Suprapubic skin (tissue), 4 donors: ENCODE measurements at regions not wholly inside any gene's neighbourhood (a gene's known extent, or its start where the extent isn't known, plus 50 kb on each side); places are given as distances from the start of the nearest gene placed in this dataset.

Source experiments
- DNase-seq, 2 donors: peaks; one replicate each; pipeline ENCODE4 v3.0.0-alpha.2; 2019; ENCODE audit warnings: low spot score in 2 of 2
- H3K27ac ChIP-seq: fragments of 200-600 bp; sonication (generic); one replicate; pipeline ENCODE4 v1.5.1; 2019
- H3K27me3 ChIP-seq: fragments of 200-600 bp; sonication (generic); one replicate; pipeline ENCODE4 v1.5.1; 2019
- H3K36me3 ChIP-seq: fragments of 200-600 bp; sonication (generic); one replicate; pipeline ENCODE4 v1.5.1; 2019
- H3K4me1 ChIP-seq: fragments of 200-600 bp; sonication (generic); one replicate; pipeline ENCODE4 v1.5.1; 2019
- H3K4me3 ChIP-seq: fragments of 200-600 bp; sonication (generic); one replicate; pipeline ENCODE4 v1.5.1; 2019; ENCODE audit warnings: mild to moderate bottlenecking
- H3K9me3 ChIP-seq: fragments of 200-600 bp; sonication (generic); one replicate; pipeline ENCODE4 v1.5.1; 2019
- EP300 ChIP-seq: sonication (generic); formaldehyde crosslinking; IDR thresholded peaks from one replicate; pipeline ENCODE4 v1.6.1; 2017; ENCODE audit warnings: antibody characterized with exemption
- POLR2A ChIP-seq, 2 donors: fragments of 450-650 bp; IDR thresholded peaks; one replicate each; pipeline ENCODE4 v1.6.1; 2017; ENCODE audit warnings: antibody characterized with exemption in 2 of 2, mild to moderate bottlenecking in 2 of 2, moderate library complexity in 2 of 2
- POLR2AphosphoS5 ChIP-seq, 3 donors: sonication (generic); formaldehyde crosslinking; IDR thresholded peaks; one replicate each; pipeline ENCODE4 v1.6.1; 2017; ENCODE audit warnings: antibody characterized with exemption in 3 of 3
- WGBS: methylation state at CpG from one replicate; pipeline ENCODE4 v1.1.5; 2018; 5-methylcytosine and 5-hydroxymethylcytosine counted together
- TF ChIP-seq, protein P1 (sequence below), 2 donors: fragments of 200-600 bp in 1 of 2; fragments of 450-650 bp in 1 of 2; sonication (generic) in 1 of 2; IDR thresholded peaks; one replicate each; pipeline ENCODE4 v1.5.1; 2016 to 2019; ENCODE audit warnings: antibody characterized with exemption in 2 of 2, mild to moderate bottlenecking in 1 of 2, moderate library complexity in 1 of 2

DNA sequence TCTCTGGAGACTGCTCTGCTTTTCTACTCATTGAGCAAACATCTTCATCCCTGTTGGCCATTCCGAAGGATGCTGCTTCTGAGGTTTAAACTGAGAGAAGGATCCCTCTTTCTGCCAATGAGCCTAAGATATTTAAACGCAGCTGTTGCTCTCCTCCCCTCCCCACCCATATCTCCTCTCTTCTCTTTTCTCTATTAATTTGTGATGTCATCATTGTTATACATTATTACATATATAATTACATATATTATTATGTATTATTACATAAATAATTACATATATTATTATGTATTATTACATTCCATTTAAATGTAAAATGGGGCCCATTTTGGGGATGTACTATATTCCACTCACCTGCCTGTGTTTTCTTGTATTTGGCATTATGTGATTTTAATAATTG, 82.7 kb upstream of the JUN start:
- no peaks in the 10 kb centered on the region for H3K27me3 ChIP-seq
- 99% methylated on average over 2 of the region's 2 CpGs for WGBS
- no peak overlapping the region for H3K4me3 ChIP-seq
- H3K36me3 ChIP-seq: no peaks in the 10 kb centered on the region
- H3K27ac ChIP-seq: no peak overlapping the region
- no peaks in the 10 kb centered on the region for H3K9me3 ChIP-seq
- TF ChIP-seq EP300: no peak
- TF ChIP-seq POLR2AphosphoS5 (IDR thresholded peaks at IDR 0.05): no peak
- TF ChIP-seq, protein P1, sequence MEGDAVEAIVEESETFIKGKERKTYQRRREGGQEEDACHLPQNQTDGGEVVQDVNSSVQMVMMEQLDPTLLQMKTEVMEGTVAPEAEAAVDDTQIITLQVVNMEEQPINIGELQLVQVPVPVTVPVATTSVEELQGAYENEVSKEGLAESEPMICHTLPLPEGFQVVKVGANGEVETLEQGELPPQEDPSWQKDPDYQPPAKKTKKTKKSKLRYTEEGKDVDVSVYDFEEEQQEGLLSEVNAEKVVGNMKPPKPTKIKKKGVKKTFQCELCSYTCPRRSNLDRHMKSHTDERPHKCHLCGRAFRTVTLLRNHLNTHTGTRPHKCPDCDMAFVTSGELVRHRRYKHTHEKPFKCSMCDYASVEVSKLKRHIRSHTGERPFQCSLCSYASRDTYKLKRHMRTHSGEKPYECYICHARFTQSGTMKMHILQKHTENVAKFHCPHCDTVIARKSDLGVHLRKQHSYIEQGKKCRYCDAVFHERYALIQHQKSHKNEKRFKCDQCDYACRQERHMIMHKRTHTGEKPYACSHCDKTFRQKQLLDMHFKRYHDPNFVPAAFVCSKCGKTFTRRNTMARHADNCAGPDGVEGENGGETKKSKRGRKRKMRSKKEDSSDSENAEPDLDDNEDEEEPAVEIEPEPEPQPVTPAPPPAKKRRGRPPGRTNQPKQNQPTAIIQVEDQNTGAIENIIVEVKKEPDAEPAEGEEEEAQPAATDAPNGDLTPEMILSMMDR (IDR thresholded peaks at IDR 0.05): no peak
- no peak for TF ChIP-seq POLR2A (IDR thresholded peaks at IDR 0.05)
- DNase-seq: no peak
- no peaks in the 10 kb centered on the region for H3K4me1 ChIP-seq

DNA sequence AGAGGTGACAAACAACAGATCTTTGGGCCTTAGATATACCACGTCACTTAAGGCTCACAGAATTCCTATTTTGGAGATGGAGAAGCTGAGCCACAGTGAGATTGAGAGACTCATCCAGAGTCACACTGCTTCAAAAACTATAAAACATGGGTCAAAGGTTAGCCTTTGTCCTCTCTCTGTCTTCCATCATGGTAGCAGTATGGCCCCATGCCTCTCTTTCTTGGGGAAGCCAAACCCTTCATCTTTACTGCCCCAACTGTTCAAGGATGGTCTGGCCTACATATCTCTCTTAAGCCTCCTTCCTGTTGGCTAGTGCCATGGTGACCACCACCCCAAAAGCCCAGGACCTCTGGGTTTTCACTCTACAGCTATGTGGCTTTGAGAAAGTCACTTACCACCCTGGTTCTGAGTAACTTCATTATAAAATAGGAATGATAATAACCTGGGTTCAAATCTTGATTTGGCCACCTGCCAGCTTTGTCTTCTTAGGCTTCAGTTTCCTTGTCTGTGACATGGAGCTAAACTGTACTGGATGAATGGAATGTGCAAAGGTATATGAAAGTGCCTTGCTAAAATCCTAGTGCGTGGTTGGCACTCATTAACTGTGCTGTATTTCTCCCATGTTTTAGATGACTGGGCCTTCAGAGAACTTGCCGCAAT, 85.9 kb upstream of the JUN start:
- no peaks in the 10 kb centered on the region for H3K36me3 ChIP-seq
- no peak overlapping the region for H3K4me3 ChIP-seq
- H3K4me1 ChIP-seq: peaks cover 9% of the 10 kb centered on the region
- no peaks in the 10 kb centered on the region for H3K9me3 ChIP-seq
- no peaks in the 10 kb centered on the region for H3K27me3 ChIP-seq
- WGBS: 94% methylated on average over 3 of the region's 3 CpGs
- no peak for TF ChIP-seq POLR2AphosphoS5 (IDR thresholded peaks at IDR 0.05)
- TF ChIP-seq EP300: no peak
- TF ChIP-seq, protein P1 (IDR thresholded peaks at IDR 0.05): no peak
- TF ChIP-seq POLR2A (IDR thresholded peaks at IDR 0.05): no peak
- no peak for DNase-seq
- no peak overlapping the region for H3K27ac ChIP-seq

DNA sequence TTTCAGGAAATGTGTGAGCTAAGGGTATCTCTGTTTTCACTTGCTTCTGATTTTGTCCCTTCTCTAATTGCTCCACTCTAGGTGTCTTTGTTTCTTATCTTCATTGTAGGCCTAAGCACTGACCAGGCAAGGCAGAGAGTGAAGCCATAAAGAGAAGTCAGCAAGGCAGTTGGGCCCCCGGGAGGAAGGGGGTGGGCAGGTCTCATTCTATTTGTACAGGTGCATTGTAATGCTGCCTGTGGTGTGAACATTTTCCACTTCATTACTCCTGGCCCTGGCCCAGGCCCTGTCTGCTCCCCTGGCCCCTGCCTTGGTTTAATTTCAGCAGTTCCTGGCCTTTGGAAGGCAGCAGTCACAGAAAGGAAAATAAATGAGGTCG, 86.4 kb upstream of the JUN start:
- no peak for DNase-seq
- H3K36me3 ChIP-seq: no peaks in the 10 kb centered on the region
- H3K9me3 ChIP-seq: no peaks in the 10 kb centered on the region
- H3K4me1 ChIP-seq: peaks cover 15% of the 10 kb centered on the region
- WGBS: 81% methylated on average over 2 of the region's 2 CpGs
- H3K27ac ChIP-seq: no peak overlapping the region
- TF ChIP-seq, protein P1 (IDR thresholded peaks at IDR 0.05): no peak
- TF ChIP-seq POLR2AphosphoS5 (IDR thresholded peaks at IDR 0.05) (no peak), POLR2A (IDR thresholded peaks at IDR 0.05) (no peak), EP300 (no peak)
- no peaks in the 10 kb centered on the region for H3K27me3 ChIP-seq
- no peak overlapping the region for H3K4me3 ChIP-seq

GRCh38 chr1:58874342-58874741, 90.5 kb upstream of the JUN start:
- TF ChIP-seq, protein P1 (IDR thresholded peaks at IDR 0.05): no peak
- TF ChIP-seq POLR2AphosphoS5 (IDR thresholded peaks at IDR 0.05) (no peak), POLR2A (IDR thresholded peaks at IDR 0.05) (no peak), EP300 (no peak)
- H3K27me3 ChIP-seq: no peaks in the 10 kb centered on the region
- peak overlapping the region; percentile 70 for H3K27ac ChIP-seq
- H3K4me1 ChIP-seq: peaks cover 18% of the 10 kb centered on the region
- DNase-seq: no peak
- H3K4me3 ChIP-seq: no peak overlapping the region
- no peaks in the 10 kb centered on the region for H3K36me3 ChIP-seq
- no peaks in the 10 kb centered on the region for H3K9me3 ChIP-seq

DNA sequence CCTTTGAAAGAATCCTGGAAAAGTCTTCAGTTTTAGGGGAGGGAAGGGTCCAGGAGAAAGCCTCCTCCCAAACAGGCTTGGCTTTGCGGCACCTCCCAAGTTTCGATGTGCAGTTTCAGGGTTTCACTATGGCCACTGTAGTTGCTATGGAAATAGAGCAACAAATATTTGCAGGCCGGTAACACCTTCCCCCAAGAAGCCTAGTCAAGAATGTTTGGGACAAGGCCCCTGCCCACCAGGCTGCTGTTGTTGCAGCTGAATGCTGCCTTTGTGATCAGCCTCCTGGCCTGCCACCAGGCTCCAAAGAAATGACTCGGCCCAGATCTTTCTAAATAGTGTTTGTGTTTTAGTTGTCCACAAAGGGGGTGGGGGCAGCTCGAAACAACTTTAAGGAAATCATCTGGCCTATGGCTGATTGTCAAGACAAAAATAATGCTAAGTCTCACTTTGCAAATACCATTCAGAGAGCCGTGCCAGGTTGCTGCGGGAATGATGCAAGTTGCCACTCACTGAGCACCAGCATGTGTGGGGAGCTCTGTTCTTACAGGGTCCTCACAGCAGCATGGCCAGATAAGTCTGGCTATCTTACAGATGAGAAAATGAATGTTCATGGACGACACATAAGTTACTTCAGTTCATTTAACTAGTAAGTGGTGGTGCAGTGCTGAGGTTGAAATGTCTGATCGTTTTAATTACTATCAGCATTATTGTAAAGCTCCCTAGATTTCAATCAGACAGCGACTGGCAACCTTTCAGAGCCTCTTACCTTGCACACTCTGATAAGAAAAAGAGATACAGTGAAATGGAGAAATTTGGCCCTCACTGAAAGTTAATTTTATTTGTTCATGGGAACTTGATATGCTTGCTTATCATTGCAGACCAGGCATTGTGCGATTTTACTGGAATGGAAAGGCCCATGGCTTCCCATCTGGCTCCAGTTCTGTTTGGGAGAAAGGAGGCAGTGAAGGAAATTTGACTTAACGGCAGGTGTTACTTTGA, 91.2 kb upstream of the JUN start:
- H3K4me3 ChIP-seq: no peak overlapping the region

More for the DNA sequence above, 91.2 kb upstream of the JUN start:
- WGBS: 45% methylated on average over 12 of the region's 12 CpGs
- Histone ChIP-seq H3K4me1 (peaks cover 18% of the 10 kb centered on the region), H3K9me3 (no peaks in the 10 kb centered on the region), H3K36me3 (no peaks in the 10 kb centered on the region), H3K27me3 (no peaks in the 10 kb centered on the region), H3K27ac (peak overlapping the region; percentile 70)
- TF ChIP-seq POLR2A (IDR thresholded peaks at IDR 0.05) (no peak), POLR2AphosphoS5 (IDR thresholded peaks at IDR 0.05) (peak in 1 of 3 donors; percentile 2), EP300 (no peak)
- TF ChIP-seq, protein P1 (IDR thresholded peaks at IDR 0.05): no peak
- DNase-seq: peak in 1 of 2 donors; percentile 85
